GM18868 (cell line): ENCODE measurements at regions not wholly inside any gene's neighbourhood (a gene's known extent, or its start where the extent isn't known, plus 50 kb on each side); places are given as distances from the start of the nearest gene placed in this dataset.
"Not testable (repeated sequence)": the region's sequence is repeated elsewhere in the genome, so short reads cannot be mapped to it uniquely, and the experiment has no call there.

Source experiments
- ATAC-seq: cut with Tn5 transposase; IDR thresholded peaks from one replicate; pipeline ENCODE4 v1.9.1; 2021; ENCODE audit warnings: mild to moderate bottlenecking, moderate library complexity; ENCODE audit not compliant: unreplicated experiment

- ATAC-seq = no peak
These were observed 108.2 kb downstream of the NRN1 start for GRCh38 chr6:5898563-5898962.

- ATAC-seq = no peak
These were observed 108.6 kb downstream of the NRN1 start for GRCh38 chr6:5898102-5898501.

- ATAC-seq = no peak
These were observed 110.1 kb downstream of the NRN1 start for GRCh38 chr6:5896476-5897200.

GRCh38 chr6:5894357-5894756 is 112.4 kb downstream of the NRN1 start:
- ATAC-seq = no peak

GRCh38 chr6:5893295-5893694 is 113.4 kb downstream of the NRN1 start:
- ATAC-seq = no peak

GRCh38 chr6:5892669-5893068 is 114.1 kb downstream of the NRN1 start:
- no peak for ATAC-seq

GRCh38 chr6:5878792-5879191 is 127.9 kb downstream of the NRN1 start:
- ATAC-seq = no peak

GRCh38 chr6:5876076-5876475 is 130.6 kb downstream of the NRN1 start:
- ATAC-seq = no peak

GRCh38 chr6:5873976-5874375 is 132.7 kb downstream of the NRN1 start:
- ATAC-seq = not testable (repeated sequence)

GRCh38 chr6:5871296-5871695 is 135.4 kb downstream of the NRN1 start:
- ATAC-seq = peak; percentile 70

- ATAC-seq = no peak
These were observed 137.0 kb downstream of the NRN1 start for GRCh38 chr6:5869676-5870075.

- no peak for ATAC-seq
These were observed 137.5 kb downstream of the NRN1 start for GRCh38 chr6:5869261-5869660.

- no peak for ATAC-seq
These were observed 140.1 kb downstream of the NRN1 start for GRCh38 chr6:5866547-5867051.

- no peak for ATAC-seq
These were observed 141.2 kb downstream of the NRN1 start for GRCh38 chr6:5865506-5866031.

GRCh38 chr6:5860849-5861248 is 145.9 kb downstream of the NRN1 start:
- no peak for ATAC-seq

GRCh38 chr6:5855787-5856470 is 150.8 kb downstream of the NRN1 start:
- no peak for ATAC-seq

GRCh38 chr6:5854899-5855298 is 151.8 kb downstream of the NRN1 start:
- ATAC-seq = no peak

GRCh38 chr6:5851261-5851757 is 155.4 kb downstream of the NRN1 start:
- ATAC-seq = peak; percentile 88

GRCh38 chr6:5850848-5851255 is 155.9 kb downstream of the NRN1 start:
- peak; percentile 19 for ATAC-seq

GRCh38 chr6:5846889-5847288 is 159.8 kb downstream of the NRN1 start:
- peak; percentile 54 for ATAC-seq

GRCh38 chr6:5846335-5846734 is 160.4 kb downstream of the NRN1 start:
- no peak for ATAC-seq

- ATAC-seq = no peak
These were observed 163.6 kb downstream of the NRN1 start for GRCh38 chr6:5843078-5843477.
